Erythroblast (primary cell): ENCODE measurements at regions not wholly inside any gene's neighbourhood (a gene's known extent, or its start where the extent isn't known, plus 50 kb on each side); places are given as distances from the start of the nearest gene placed in this dataset.

Experiments
- GATA1 ChIP-seq: IDR thresholded peaks from 2 replicates; pipeline ENCODE4 v1.6.1; 2011; ENCODE audit warnings: low read depth, mild to moderate bottlenecking, control low read depth, low read length, moderate library complexity
- POLR2A ChIP-seq: IDR thresholded peaks from 2 replicates; pipeline ENCODE4 v1.6.1; 2011; ENCODE audit warnings: mild to moderate bottlenecking, low read length

DNA sequence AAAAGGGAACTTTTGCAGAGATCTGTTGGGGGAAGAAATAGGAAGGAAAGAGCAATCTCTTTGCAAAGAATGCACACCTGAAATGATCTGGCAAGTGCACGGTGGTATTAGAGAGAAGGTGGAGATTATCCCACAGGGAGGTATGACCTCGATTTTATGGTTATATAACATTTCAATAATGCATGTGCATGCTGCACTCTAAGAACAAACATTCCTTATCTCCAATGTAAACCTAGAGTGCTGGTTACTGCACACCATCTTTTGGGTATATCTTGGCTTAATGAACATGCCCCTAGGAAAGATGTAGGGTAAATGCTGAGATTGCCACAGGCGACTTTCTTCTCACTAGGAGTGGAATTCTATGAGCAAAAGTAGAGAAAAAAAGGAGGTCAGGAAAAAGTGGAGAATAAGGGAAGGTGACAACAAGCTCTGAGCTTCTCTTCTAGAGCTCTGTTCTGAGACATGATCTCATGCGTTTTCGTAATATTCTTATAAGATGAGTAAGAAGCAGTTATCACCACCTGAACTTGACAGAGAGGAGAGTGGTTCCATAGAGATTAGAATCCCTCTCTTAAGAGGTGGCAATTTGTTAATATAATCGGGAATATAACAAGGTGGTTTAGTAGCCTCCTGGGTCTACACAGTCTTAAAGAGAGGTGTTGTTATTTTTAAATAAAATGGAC lies 117.5 kb upstream of the TMC3 start:
- TF ChIP-seq POLR2A, result no peak
- TF ChIP-seq GATA1, result no peak
